NCI-H774 (cell line): ENCODE measurements at regions not wholly inside any gene's neighbourhood (a gene's known extent, or its start where the extent isn't known, plus 50 kb on each side); places are given as distances from the start of the nearest gene placed in this dataset.
"Not testable (repeated sequence)": the region's sequence is repeated elsewhere in the genome, so short reads cannot be mapped to it uniquely, and the experiment has no call there.

Experiments used
- DNase-seq: peaks from one replicate; lab custom pipeline; 2025; lab: John Stamatoyannopoulos, UW

DNA sequence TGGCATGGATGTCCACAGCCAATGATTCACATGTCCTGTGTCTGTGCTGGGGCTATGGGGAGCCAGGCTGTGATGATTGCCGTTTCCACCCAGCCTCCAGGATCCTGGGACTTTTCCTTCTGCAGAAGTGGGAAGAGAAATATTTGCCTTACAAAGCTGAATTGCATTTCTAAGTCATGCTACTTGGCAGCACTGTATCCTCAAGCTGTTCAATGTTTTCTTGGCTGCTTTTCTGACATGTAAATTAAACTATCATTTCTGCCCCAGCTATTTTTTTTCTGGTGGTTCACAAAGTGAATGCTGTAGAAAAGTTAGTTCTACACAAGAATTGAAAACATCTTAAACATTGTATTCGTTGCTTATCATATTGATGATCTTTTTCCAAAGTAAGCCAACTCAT, 51.9 kb upstream of the TCERG1L start:
- DNase-seq: no peak

DNA sequence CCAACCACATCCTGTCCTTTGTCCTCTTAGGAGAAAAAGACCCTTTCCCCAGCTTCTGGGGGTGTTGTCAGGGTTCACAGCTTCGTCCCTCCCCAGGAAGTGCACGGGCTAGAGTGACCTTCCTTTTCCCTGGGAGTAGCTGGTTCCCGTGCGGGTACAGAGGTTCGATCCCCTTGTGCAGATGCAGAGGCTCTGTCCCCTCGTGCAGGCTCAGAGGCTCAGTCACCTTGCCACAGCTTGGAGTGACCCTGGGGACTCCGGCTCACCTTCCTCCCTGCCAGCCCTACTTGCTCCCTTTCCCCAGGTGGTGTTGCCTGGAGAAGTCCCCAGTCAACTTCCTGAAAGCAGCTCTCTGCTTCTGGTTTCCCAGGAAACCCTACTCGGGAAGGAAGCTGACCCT, 60.0 kb upstream of the TCERG1L start:
- no peak for DNase-seq

DNA sequence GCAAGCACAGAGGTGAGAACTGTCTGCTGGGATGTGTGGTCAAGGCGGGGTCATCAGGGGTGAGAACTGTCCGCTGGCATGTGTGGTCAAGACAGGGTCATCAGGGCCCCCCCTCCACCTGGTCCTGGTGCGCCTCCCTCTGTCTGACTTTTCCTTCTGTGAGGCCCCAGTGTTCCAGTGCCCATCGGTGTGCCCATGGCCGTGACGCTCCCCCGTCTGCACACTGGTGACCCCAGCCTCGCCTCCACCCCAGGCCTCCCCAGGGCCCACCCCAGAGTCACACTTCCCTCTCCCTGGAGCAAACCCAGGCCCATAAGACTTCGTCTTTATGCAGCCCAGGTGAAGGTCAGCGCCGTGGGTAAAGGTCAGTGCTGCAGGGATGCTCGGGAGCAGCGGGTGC, 70.1 kb upstream of the TCERG1L start:
- DNase-seq: no peak

DNA sequence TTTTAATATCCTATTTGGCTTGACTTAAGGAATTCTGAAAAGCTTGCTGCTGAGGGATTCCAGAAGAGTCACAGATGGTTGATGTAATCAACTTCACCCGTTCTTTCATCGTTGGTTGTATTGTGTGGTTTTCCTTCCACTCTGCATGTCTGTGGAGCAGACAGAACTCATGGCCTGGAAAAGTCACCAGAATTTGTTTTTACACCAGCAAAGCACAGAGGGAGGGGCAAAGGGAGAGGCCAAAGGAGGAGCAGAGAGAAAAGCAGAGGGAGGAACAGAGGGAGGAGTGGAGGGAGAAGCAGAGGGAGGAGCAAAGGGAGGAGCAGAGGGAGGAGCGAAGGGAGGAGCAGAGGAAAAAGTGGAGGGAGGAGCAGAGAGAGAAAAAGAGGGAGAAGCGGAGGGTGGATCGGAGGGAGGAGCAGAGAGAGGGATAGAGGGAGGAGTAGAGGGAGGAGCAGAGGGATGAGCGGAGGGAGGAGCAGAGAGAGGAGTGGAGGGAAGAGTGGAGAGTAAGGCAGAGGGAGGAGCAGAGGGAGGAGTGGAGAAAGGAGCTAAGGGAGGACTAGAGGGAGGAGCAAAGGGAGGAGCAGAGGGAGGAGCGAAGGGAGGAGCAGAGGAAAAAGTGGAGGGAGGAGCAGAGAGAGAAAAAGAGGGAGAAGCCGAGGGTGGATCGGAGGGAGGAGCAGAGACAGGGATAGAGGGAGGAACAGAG, 73.8 kb upstream of the TCERG1L start:
- DNase-seq: not testable (repeated sequence)

DNA sequence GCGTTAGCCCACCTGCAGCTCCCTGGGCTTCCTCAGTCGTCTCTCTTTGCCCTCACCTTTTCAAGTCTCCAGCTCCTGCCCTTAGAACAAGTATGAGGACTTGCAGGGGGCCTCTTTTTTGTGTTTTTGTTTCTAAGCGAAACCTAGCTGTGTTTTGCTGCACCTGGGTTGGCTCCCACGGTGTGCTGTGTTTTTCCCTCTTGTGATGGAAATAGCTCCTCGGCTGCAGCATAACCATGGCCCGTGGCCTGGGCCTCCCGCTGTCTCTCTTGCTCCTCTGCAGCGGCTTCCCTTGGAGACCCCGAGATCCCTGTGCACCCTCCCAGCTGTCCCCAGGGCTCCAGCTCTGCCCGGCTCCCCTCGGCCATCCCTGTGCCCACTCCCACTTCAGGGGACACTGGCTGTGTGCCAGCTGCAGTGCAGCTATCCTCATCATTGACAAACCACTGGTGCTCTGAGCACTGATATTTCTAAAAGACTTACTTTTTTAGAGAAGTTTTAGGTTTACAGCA, 75.6 kb upstream of the TCERG1L start:
- no peak for DNase-seq

DNA sequence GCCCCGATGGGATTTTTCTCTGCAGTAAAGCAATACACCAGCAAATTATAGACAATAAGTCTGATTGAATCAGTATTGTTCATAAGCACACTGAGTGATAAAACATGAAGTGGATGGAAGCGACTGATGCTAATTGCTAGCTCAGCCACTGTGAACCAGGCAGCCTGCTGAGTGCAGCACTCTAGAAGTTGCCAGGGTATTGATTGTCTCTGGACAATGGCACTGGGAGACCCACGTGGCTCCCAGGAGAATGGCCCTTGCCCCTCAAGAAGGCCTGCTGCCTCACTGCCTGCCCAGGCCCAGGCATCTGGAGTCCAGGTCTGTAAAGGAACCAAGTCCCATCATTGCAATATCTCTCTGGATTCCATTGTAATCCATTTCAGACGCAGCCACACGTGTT, 80.4 kb upstream of the TCERG1L start:
- no peak for DNase-seq

DNA sequence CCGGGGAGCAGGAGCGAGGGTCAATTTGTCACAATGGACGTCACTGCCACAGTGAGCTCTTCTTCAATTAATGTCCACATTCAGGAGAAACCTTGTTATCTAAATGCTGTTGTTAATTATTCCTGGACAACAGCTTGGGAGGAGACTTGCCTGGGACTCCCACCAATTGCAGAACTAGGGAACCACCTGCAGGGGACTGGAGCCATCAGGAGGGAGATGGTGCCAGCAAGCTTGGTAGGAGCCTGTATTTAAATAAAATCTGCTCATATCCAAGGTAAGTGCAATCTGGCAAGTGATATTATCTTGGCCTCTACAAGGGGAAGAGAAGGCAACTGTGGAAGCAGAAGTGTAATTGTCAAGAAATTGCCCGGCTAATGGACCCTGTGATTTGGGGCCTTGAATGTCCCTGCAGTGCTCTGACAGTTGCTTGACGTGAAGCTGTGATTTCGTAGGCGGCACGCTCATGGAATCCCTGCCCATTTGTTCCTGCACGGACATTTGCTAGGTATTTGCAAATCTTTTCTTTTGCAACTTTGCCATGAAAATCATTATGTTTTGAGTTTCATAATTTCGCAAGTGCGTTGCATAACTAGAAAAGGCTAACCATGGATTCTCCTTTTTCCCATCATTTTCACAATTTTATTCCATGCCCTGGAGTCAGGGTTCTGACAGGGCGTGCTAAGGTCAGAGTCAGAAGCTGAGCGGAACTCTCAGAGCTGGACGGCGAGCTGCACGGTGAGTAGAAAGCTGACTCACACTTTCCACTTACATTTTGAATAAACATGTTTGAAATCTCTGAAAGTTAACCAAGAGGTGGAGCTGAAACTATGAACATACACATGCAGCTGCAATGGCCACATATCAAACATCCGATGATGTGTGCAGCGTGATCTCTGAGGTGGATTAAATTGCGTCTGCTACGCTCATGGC, 84.9 kb upstream of the TCERG1L start:
- DNase-seq: no peak

DNA sequence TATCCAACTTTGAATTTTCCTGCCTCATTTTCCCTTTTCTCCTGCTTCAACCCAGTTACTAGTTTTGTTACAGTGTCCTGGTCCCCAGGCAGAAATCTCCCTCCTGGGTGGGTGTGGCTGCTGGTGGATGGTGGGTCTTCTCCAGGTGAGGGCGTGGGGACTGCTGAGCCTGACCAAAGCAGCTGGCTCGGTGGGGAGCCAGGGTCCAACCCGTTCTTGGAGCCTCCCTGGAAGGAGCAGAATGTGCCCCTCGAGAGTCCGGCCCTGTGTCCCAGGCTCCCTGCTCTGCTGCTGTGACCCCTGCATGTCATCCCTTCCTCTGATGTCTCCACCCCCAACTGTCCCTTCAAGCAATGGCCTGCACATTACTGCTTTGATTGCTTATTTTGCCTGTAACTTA, 86.6 kb upstream of the TCERG1L start:
- no peak for DNase-seq

DNA sequence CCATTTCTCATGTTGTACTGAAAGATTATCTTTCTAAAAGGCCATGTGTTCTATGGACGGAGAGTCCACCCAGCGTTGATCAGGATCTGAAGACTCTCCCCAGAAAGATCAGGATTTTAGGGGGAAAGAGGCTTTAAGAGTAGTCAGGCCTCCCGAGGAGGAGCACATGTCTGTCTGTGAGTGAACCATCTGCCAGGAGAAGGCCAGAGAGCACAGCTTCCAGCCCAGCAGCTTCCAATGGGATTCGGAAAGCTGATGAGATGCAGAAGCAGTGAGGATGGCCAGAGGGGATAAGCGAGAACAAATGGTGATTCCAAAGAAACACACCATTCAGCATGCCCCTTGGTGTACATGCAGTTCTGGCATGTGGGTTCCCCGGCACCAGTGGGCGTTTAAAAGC, 88.5 kb upstream of the TCERG1L start:
- DNase-seq: no peak

DNA sequence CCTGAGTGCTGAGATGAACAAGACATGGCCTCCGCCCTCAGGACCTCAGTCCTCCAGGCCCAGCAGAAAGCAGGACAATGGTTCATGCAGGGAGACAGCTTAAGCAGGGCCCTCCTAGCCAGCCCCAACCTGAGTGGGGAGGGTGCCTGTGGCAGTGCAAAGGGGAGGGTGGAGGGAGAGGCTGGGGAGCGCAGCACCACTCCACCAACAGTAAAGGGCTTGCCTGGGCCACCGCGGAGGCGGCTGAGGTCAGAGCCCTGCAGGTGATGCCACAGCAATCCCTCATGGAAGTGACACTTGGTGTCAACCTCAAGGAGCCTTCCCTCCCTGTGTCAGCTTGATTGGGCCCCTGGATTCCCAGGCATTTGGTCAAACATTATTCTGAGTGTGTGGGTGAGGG, 89.0 kb upstream of the TCERG1L start:
- no peak for DNase-seq

DNA sequence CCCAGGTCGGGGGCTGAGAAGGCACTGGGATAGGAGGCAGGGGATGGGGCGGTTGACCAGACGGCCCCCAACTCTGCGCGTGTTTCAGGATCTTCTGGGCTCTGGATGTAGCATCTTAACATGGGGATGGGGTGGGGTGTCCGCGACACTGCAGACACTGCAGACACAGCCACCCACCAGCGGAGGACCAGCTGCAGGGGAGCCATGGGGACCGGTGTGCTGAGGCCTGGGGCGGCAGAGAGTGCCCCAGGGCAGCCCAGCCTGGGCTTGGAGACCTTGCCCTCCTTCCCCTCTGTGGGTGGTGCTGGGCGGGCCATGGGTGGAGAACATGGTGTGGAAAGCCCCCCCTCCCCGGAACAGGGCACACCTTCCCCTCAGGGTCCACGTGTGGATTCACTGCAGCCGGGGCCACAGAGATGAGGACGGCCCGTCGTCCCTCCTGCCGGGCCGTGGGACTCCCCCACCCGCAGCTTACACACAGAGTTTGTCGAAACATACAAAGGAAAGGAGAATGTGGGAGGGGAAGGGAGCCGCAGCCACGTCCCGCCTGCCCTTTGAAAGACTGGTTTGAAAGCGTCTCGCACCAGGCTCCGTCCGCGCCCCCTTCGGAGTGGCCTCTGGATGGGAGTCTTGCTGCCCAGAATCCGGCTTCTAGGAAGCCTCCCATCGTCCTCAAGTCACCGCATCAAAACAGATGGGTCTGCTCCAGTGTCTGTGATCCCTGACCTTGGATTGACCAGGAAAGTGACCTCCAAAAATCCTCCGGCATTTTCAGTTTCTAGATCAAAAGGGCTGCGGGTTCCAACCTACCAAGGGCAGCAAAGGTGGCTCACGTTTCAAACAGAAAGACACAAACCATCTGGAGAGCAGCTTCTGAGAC, 91.5 kb upstream of the TCERG1L start:
- no peak for DNase-seq

DNA sequence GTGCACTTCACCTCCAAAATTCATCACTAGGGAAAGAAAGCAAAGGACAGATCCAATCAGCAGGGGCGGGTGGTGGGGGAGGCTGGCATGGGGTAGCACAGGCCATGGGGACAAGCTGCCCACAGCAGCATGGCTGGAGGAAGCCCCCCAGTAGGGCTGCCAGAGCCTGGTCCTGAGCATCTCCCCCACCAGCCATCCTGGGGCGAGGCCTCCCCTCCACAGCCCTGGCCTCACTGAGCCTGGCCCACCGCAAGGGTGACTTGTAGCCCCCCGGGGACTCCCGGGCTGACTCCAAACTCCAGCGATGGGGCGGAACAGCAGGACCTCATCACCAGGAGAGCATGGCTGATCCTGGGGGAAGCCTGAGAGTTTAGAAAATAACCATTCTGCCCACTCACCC, 92.4 kb upstream of the TCERG1L start:
- no peak for DNase-seq

DNA sequence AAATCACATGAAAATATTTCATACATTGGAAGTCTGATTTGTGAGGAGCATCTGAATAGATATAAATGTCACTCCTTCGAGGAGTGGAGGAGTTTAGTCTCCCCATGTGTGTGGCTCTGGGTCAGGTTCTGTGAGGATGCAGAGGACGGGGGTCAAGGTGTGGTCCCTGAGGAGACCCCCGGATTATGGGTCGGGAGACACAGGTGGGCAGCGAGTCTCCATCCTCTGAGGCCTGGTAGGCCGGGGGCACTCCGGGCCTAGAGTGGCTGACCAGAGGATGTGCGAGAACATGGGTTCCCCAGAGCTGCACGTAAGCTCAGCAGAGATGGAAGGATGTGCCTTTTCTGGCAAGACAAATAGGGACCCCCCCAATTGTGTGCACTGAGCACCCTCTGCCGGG, 93.4 kb upstream of the TCERG1L start:
- DNase-seq: no peak

DNA sequence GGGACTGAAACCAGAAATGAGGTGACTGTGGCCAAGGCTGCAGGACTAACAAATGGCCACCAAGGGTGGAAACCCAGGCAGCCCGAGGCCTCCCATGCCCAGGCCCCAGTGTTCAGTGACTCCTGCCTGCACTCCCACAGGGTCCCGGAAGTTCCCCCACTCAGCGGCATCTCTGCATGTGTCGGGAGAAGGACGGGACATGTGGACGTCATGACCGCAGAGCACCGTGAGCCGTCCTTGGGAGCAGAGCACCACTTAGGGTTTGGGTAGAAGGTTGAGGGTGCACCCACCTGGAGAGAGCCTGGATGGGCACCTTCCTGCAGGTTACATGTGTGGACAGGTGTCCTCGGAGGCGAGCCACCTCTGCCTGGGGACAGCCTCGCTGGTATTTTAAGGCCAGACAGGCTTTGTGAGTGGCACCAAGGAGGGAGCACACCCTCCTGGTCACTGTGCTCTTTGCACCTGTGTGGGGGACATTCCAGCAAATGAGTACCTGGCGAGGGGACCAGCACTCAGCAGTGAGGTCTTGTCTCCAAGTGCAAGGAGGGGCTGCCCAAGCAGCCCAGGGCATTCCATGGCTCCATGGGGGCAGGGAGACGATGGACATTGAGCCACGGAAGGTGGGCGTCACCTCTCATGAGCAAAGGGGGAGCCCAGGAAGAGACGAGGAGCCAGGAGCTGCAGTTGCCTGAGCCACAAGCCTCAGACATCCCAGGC, 95.3 kb upstream of the TCERG1L start:
- DNase-seq: no peak

DNA sequence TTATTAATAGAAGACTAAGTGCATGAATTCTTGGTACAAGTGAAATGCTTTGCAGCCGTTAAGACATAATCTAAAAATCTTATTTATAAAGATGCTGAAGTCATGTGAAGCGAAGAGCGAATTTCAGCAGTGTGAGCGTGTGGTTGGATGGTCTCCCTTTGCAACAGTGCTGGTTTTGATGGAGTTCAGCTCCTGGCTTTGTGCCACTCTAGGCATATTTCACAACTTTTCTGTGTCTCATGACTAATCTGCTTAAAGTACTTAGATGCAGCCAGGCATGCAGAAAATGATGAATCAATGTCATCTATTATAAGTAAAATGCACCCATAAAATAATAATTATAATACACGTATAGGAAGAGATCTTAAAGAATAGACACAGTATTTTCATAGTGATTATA, 107.2 kb upstream of the TCERG1L start:
- DNase-seq: no peak

DNA sequence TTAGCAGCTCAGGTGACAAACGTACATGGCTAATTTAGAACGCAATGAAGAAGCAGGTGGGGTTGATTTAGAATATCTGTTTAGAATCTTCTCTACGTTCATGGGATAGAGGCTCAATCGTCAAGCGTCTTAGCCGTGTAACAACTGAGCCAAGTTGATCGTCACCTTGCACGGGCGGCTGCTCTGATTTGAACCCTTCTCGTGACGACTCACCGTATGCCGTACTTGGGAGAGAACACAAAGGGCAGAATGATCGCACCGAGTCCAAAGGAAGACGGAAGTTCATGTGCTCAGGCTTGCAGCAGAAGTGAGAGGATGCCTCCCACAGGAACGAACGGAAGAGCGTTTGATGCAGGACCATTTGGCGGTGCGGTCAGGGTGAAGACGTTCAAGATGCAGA, 108.3 kb upstream of the TCERG1L start:
- DNase-seq: no peak

DNA sequence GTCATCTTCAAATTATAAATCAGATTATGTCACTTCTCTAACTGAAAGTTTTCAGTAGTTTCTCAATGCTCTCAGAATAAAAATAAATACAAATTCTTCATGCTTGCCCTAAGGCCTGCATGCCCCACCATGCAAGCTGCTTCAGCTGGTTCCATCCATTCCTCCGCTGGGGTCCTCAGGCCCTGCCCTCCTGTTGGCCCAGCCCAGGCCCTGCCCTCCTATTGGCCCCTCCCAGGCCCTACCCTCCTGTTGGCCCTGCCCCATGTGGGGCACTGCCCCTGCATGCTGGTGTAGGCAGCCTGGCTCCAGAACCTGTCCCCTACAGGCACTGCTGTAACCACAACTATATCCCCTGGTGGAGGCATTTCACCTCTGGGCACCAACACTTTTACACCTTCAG, 109.3 kb upstream of the TCERG1L start:
- DNase-seq: no peak

DNA sequence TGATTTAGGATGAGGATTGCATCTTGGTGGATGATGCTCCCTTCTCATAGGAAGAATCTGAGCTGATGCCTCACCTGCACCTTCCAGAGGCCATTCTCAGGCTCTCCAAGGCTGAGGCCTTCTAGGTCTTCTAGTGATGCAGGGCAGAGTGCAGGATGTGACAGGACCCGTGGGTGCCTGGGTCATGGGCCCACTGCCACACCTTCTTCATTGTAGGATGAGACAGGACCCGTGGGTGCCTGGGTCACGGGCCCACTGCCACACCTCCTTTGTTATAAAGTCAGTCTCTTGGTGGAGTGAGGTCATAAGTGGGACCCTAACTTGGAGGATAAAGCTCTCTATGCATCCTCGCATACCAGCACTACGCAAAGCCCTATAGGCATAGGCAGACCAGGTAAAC, 109.9 kb upstream of the TCERG1L start:
- no peak for DNase-seq

DNA sequence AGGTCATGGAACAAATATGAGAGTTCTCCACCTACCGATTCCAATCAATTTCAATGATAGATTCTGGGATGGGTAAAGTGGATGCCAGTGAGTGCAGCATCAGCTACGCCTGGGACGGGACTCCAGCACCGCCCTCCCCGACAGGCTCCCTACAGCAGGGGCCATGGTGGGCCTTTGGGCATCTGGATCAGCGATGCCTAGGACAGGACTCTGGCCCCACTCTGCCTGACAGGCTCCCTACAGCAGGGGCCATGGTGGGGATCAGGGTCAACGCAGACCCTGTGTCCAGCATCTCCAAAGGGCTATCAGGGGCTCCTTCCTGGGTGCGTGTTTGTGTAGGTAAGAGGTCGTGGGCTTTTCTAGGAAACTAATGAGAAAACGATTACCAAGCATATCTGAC, 111.2 kb upstream of the TCERG1L start:
- DNase-seq: no peak

DNA sequence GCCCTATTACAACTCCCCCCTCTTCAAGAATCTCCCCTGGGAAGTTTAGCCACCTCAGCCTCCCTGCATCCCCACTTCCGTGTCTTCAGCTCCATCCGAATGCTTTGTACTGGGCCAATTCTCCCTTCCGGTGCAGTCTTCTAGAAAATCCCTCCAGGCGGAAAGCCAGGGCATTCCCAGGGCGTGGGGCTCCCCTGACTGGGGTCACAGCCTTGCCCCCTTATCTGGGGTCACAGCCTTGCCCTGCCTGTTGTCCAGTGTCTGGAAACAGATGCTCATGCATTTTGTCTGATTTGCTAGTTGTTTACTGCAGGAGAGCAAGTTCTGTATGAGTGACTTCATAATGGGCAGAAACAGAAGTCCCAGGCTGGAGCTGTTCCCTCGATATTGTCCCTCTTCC, 112.5 kb upstream of the TCERG1L start:
- DNase-seq: no peak

DNA sequence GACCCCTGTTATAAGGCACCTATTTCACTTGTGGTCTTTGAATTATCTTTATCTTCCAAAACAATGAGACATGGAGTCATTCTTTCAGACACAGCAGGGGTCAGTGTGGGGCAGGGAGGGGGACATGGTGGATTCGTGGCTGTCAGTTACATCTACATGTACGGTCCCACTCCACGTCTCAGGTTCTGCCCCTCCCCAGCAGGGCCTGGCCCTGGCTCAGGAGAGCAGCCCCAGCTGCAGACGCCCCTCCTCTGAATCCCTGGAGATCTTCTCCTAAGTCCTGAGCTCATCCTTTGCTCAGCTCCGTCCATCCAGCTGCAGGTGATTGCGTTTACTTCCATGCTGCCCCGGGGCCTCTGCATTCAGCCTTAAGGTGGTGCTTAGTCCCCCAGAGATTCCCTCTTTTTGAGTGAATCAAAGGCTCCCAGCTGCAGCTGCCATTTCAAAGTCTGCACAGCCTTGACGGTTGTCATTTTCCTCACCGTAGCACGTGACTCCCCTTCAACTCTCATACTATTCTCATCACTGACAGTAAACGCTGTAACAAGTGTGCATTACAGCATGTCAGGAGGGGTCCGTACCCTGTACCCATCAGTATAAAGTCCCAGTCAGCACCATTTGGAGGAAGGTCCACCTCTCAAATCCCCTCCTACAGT, 113.4 kb upstream of the TCERG1L start:
- DNase-seq: no peak
